Memory B cell (primary cell): ENCODE measurements at regions not wholly inside any gene's neighbourhood (a gene's known extent, or its start where the extent isn't known, plus 50 kb on each side); places are given as distances from the start of the nearest gene placed in this dataset.

Experiments used
- ATAC-seq: fragments of 150-1000 bp; cut with Tn5 transposase; 2 replicates; pipeline ENCODE4 v1.10.0; 2021; ENCODE audit warnings: low read depth, mild to moderate bottlenecking, moderate library complexity
- DNase-seq, 2 donors: peaks; one replicate each; pipeline ENCODE4 v3.0.0; 2022; ENCODE audit warnings: low spot score in 2 of 2
- H3K27ac Mint-ChIP-seq: one replicate; pipeline ENCODE4 v1.8.0; 2022; ENCODE audit warnings: mild to moderate bottlenecking, moderate library complexity, mixed read lengths
- H3K27me3 Mint-ChIP-seq: one replicate; pipeline ENCODE4 v1.8.0; 2022; ENCODE audit warnings: mixed read lengths
- H3K36me3 Mint-ChIP-seq: one replicate; pipeline ENCODE4 v1.8.0; 2022; ENCODE audit warnings: mild to moderate bottlenecking, mixed read lengths
- H3K4me1 Mint-ChIP-seq: one replicate; pipeline ENCODE4 v1.8.0; 2022; ENCODE audit warnings: mixed read lengths
- H3K4me3 Mint-ChIP-seq: one replicate; pipeline ENCODE4 v1.8.0; 2022; ENCODE audit warnings: mild to moderate bottlenecking, moderate library complexity, mixed read lengths
- H3K9me3 Mint-ChIP-seq: one replicate; pipeline ENCODE4 v1.8.0; 2022; ENCODE audit warnings: mixed read lengths

GRCh38 chr13:99436686-99437416 is 64.4 kb upstream of the TM9SF2 start:
- Mint-ChIP-seq H3K27ac (peak overlapping the region; percentile 83), H3K4me1 (peaks cover 44% of the 10 kb centered on the region), H3K36me3 (no peaks in the 10 kb centered on the region), H3K9me3 (no peaks in the 10 kb centered on the region), H3K4me3 (peak overlapping the region; percentile 77), H3K27me3 (no peaks in the 10 kb centered on the region)
- ATAC-seq (peak; percentile 54), DNase-seq (peak; percentile 95 to 96)

GRCh38 chr13:99439048-99439447 is 62.2 kb upstream of the TM9SF2 start:
- ATAC-seq (no peak), DNase-seq (no peak)
- no peaks in the 10 kb centered on the region for H3K9me3 Mint-ChIP-seq
- H3K27me3 Mint-ChIP-seq, result no peaks in the 10 kb centered on the region
- H3K27ac Mint-ChIP-seq, result no peak overlapping the region
- H3K36me3 Mint-ChIP-seq, result no peaks in the 10 kb centered on the region
- peaks cover 34% of the 10 kb centered on the region for H3K4me1 Mint-ChIP-seq
- no peak overlapping the region for H3K4me3 Mint-ChIP-seq

- no peak overlapping the region for H3K4me3 Mint-ChIP-seq
- H3K4me1 Mint-ChIP-seq, result peaks cover 34% of the 10 kb centered on the region
- H3K9me3 Mint-ChIP-seq, result no peaks in the 10 kb centered on the region
- no peaks in the 10 kb centered on the region for H3K27me3 Mint-ChIP-seq
- H3K36me3 Mint-ChIP-seq, result no peaks in the 10 kb centered on the region
- DNase-seq (no peak), ATAC-seq (no peak)
- H3K27ac Mint-ChIP-seq, result no peak overlapping the region
These were observed 61.2 kb upstream of the TM9SF2 start for GRCh38 chr13:99439850-99440604.

GRCh38 chr13:99442273-99442895 is 58.9 kb upstream of the TM9SF2 start:
- DNase-seq (peak; percentile 44 to 64), ATAC-seq (peak; percentile 52)
- Mint-ChIP-seq H3K4me3 (no peak overlapping the region), H3K27me3 (no peaks in the 10 kb centered on the region), H3K27ac (no peak overlapping the region), H3K4me1 (peaks cover 20% of the 10 kb centered on the region), H3K9me3 (no peaks in the 10 kb centered on the region), H3K36me3 (no peaks in the 10 kb centered on the region)

GRCh38 chr13:99446242-99446641 is 55.0 kb upstream of the TM9SF2 start:
- H3K27me3 Mint-ChIP-seq, result no peaks in the 10 kb centered on the region
- ATAC-seq (no peak), DNase-seq (no peak)
- peaks cover 2% of the 10 kb centered on the region for H3K4me1 Mint-ChIP-seq
- H3K36me3 Mint-ChIP-seq, result no peaks in the 10 kb centered on the region
- H3K9me3 Mint-ChIP-seq, result no peaks in the 10 kb centered on the region
- H3K4me3 Mint-ChIP-seq, result no peak overlapping the region
- no peak overlapping the region for H3K27ac Mint-ChIP-seq

- Mint-ChIP-seq H3K27me3 (peaks cover 4% of the 10 kb centered on the region), H3K4me1 (no peaks in the 10 kb centered on the region), H3K9me3 (no peaks in the 10 kb centered on the region), H3K27ac (no peak overlapping the region), H3K36me3 (peaks cover 3% of the 10 kb centered on the region), H3K4me3 (no peak overlapping the region)
- no peak for ATAC-seq
- DNase-seq, result no peak
These were observed 52.7 kb upstream of the TM9SF2 start for GRCh38 chr13:99448546-99448945.

- no peak for ATAC-seq
- Mint-ChIP-seq H3K4me3 (no peak overlapping the region), H3K27ac (no peak overlapping the region), H3K27me3 (peaks cover 4% of the 10 kb centered on the region), H3K4me1 (no peaks in the 10 kb centered on the region), H3K36me3 (peaks cover 3% of the 10 kb centered on the region), H3K9me3 (peaks cover 3% of the 10 kb centered on the region)
- no peak for DNase-seq
These were observed 50.9 kb upstream of the TM9SF2 start for GRCh38 chr13:99450416-99450815.
